ENCODE measurements at regions not wholly inside any gene's neighbourhood (a gene's known extent, or its start where the extent isn't known, plus 50 kb on each side); places are given as distances from the start of the nearest gene placed in this dataset.

DNA sequence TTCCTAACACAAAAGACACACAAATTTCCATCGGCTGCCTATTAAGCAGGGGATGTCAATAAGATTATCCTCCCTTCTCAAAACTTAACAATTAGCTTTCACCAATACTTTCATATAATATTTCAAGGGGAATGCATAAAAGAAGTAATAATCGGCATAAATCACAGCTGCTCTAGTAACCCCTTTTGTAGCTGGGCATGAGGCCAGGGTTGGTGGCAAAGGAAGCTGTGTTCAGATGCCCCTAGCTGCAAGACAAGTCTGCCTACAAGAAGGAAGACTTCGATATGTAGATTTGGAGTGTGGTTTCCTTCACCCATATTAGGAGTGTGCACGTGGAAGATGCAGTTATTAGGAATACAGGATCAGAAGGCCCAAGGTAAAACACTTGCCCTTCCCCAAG lies 156.9 kb upstream of the SSTR4 start:
- H3K4me2 ChIP-seq, result no peak overlapping the region
- WGBS (ENCODE audit: low lambda C conversion rate, missing lambda C conversion rate), result 91% methylated on average over 4 of the region's 4 CpGs
- no peak for DNase-seq (ENCODE audit: low spot score)
- TF ChIP-seq EZH2 (IDR thresholded peaks at IDR 0.05; ENCODE audit: borderline replicate concordance) (no peak), EZH2phosphoT487 (IDR thresholded peaks at IDR 0.05; ENCODE audit: low read depth, severe bottlenecking, unreplicated experiment) (no peak)
- TF ChIP-seq, protein P1, sequence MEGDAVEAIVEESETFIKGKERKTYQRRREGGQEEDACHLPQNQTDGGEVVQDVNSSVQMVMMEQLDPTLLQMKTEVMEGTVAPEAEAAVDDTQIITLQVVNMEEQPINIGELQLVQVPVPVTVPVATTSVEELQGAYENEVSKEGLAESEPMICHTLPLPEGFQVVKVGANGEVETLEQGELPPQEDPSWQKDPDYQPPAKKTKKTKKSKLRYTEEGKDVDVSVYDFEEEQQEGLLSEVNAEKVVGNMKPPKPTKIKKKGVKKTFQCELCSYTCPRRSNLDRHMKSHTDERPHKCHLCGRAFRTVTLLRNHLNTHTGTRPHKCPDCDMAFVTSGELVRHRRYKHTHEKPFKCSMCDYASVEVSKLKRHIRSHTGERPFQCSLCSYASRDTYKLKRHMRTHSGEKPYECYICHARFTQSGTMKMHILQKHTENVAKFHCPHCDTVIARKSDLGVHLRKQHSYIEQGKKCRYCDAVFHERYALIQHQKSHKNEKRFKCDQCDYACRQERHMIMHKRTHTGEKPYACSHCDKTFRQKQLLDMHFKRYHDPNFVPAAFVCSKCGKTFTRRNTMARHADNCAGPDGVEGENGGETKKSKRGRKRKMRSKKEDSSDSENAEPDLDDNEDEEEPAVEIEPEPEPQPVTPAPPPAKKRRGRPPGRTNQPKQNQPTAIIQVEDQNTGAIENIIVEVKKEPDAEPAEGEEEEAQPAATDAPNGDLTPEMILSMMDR (IDR thresholded peaks at IDR 0.05; ENCODE audit: poor library complexity), result no peak
- H3K9me3 ChIP-seq (ENCODE audit: low read depth), result no peaks in the 10 kb centered on the region
- no peaks in the 10 kb centered on the region for H3K9me2 ChIP-seq (replicated peaks; ENCODE audit: insufficient read depth)
- H3K4me1 ChIP-seq (ENCODE audit: insufficient read depth), result no peaks in the 10 kb centered on the region
- H3K4me3 ChIP-seq, result no peak overlapping the region
- H3K27ac ChIP-seq, result no peak overlapping the region
- no peaks in the 10 kb centered on the region for H3K36me3 ChIP-seq (replicated peaks; ENCODE audit: insufficient read depth, low read depth)
- H3K79me2 ChIP-seq, result no peaks in the 10 kb centered on the region
- no peak overlapping the region for H2AFZ ChIP-seq
- H3K27me3 ChIP-seq, result peaks cover 7% of the 10 kb centered on the region
- H4K20me1 ChIP-seq (ENCODE audit: insufficient read depth, poor library complexity, severe bottlenecking), result no peaks in the 10 kb centered on the region

DNA sequence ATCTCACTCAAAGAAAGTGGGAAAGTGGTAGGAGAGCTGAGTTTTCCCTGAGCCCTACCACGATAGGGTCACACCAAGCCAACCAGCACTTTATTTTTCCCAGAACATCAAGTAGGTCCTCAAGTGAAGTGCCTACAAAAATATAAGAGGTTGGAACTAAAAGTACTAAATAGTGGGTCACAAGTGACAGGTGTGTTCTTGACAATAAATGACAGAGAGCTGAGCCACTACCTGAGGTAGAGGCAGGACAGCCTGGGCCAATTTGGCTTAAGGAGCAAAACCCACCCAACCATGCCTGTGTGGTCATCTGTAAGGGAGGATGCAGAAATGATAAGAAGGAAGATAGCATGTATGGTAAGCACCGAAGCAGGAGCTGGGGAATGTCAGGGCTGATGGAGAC lies 154.8 kb upstream of the SSTR4 start:
- Histone ChIP-seq H3K27me3 (peaks cover 3% of the 10 kb centered on the region), H2AFZ (no peak overlapping the region), H3K9me3 (ENCODE audit: low read depth) (no peaks in the 10 kb centered on the region), H3K9me2 (replicated peaks; ENCODE audit: insufficient read depth) (no peaks in the 10 kb centered on the region), H4K20me1 (ENCODE audit: insufficient read depth, poor library complexity, severe bottlenecking) (no peaks in the 10 kb centered on the region), H3K36me3 (replicated peaks; ENCODE audit: insufficient read depth, low read depth) (no peaks in the 10 kb centered on the region), H3K79me2 (no peaks in the 10 kb centered on the region), H3K4me3 (no peak overlapping the region), H3K4me1 (ENCODE audit: insufficient read depth) (no peaks in the 10 kb centered on the region), H3K27ac (no peak overlapping the region), H3K4me2 (no peak overlapping the region)
- no peak for DNase-seq (ENCODE audit: low spot score)
- TF ChIP-seq EZH2 (IDR thresholded peaks at IDR 0.05; ENCODE audit: borderline replicate concordance) (no peak), EZH2phosphoT487 (IDR thresholded peaks at IDR 0.05; ENCODE audit: low read depth, severe bottlenecking, unreplicated experiment) (no peak)
- TF ChIP-seq, protein P1 (IDR thresholded peaks at IDR 0.05; ENCODE audit: poor library complexity), result no peak
- 77% methylated on average over 2 of the region's 2 CpGs for WGBS (ENCODE audit: low lambda C conversion rate, missing lambda C conversion rate)

DNA sequence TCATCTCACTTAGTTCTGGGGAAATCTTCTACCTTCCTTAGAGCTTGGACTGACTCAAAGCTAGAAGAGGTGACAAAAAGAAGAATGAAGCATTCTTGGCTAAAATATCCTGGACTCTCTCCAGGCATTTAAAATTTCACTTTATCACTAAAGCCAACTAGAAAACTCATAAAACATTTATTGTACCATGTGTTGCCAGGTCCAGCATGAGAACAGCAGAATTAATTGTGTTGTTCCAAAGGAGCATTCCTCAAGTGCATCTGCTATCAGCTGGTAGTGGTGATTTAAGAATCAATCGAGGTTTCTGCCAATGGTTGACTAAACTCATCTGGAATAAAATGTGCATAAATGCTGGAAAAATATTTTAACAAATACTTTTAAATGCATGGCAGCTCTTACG lies 147.3 kb upstream of the SSTR4 start:
- no peaks in the 10 kb centered on the region for H3K27me3 ChIP-seq
- H3K79me2 ChIP-seq, result no peaks in the 10 kb centered on the region
- no peaks in the 10 kb centered on the region for H3K4me1 ChIP-seq (ENCODE audit: insufficient read depth)
- no peaks in the 10 kb centered on the region for H4K20me1 ChIP-seq (ENCODE audit: insufficient read depth, poor library complexity, severe bottlenecking)
- no peaks in the 10 kb centered on the region for H3K36me3 ChIP-seq (replicated peaks; ENCODE audit: insufficient read depth, low read depth)
- no peak overlapping the region for H3K4me2 ChIP-seq
- no peak overlapping the region for H3K4me3 ChIP-seq
- 60% methylated on average over 2 of the region's 2 CpGs for WGBS (ENCODE audit: low lambda C conversion rate, missing lambda C conversion rate)
- TF ChIP-seq, protein P1 (IDR thresholded peaks at IDR 0.05; ENCODE audit: poor library complexity), result no peak
- TF ChIP-seq EZH2phosphoT487 (IDR thresholded peaks at IDR 0.05; ENCODE audit: low read depth, severe bottlenecking, unreplicated experiment), result no peak
- no peak for TF ChIP-seq EZH2 (IDR thresholded peaks at IDR 0.05; ENCODE audit: borderline replicate concordance)
- DNase-seq (ENCODE audit: low spot score), result no peak
- no peak overlapping the region for H3K27ac ChIP-seq
- no peaks in the 10 kb centered on the region for H3K9me2 ChIP-seq (replicated peaks; ENCODE audit: insufficient read depth)
- H2AFZ ChIP-seq, result no peak overlapping the region
- H3K9me3 ChIP-seq (ENCODE audit: low read depth), result no peaks in the 10 kb centered on the region

All from hepatocyte (in vitro differentiated cells).